HFF-Myc (cell line): ENCODE measurements at regions not wholly inside any gene's neighbourhood (a gene's known extent, or its start where the extent isn't known, plus 50 kb on each side); places are given as distances from the start of the nearest gene placed in this dataset.

Experiments used
- DNase-seq: peaks from one replicate; pipeline ENCODE4 v3.0.0-alpha.2; 2011; ENCODE audit warnings: low read depth; ENCODE audit errors: extremely low read depth
- H3K4me3 ChIP-seq: replicated peaks from 2 replicates; pipeline ENCODE4 v1.5.1; 2011; ENCODE audit warnings: low read depth, mild to moderate bottlenecking, control low read depth, low read length
- TF ChIP-seq, protein P1 (sequence below): IDR thresholded peaks from 2 replicates; pipeline ENCODE4 v1.5.1; 2012; ENCODE audit warnings: mild to moderate bottlenecking, low read depth, low read length, control low read depth; ENCODE audit errors: missing control alignments

DNA sequence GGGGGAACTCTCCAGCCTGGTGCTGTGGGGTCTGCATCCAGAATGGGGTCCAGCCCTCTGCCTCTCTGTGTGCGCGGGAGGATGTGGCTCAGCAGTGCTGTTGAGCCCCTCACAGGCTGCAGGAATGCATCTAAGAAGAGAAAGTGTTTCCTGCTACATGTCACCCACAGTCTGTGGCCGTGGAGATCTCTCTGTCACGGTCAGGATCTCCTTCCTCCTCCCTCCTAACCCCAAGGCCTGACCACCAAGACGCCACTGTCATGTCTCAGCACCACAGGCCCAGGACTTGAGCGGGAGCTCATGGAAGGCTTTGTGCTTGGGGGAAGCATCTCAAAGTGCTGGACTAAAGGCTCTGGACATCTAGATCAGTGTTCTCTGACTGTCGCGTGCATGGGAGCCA is 90.1 kb downstream of the SREK1 start:
- no peak overlapping the region for H3K4me3 ChIP-seq
- no peak for DNase-seq
- TF ChIP-seq, protein P1, sequence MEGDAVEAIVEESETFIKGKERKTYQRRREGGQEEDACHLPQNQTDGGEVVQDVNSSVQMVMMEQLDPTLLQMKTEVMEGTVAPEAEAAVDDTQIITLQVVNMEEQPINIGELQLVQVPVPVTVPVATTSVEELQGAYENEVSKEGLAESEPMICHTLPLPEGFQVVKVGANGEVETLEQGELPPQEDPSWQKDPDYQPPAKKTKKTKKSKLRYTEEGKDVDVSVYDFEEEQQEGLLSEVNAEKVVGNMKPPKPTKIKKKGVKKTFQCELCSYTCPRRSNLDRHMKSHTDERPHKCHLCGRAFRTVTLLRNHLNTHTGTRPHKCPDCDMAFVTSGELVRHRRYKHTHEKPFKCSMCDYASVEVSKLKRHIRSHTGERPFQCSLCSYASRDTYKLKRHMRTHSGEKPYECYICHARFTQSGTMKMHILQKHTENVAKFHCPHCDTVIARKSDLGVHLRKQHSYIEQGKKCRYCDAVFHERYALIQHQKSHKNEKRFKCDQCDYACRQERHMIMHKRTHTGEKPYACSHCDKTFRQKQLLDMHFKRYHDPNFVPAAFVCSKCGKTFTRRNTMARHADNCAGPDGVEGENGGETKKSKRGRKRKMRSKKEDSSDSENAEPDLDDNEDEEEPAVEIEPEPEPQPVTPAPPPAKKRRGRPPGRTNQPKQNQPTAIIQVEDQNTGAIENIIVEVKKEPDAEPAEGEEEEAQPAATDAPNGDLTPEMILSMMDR = no peak

DNA sequence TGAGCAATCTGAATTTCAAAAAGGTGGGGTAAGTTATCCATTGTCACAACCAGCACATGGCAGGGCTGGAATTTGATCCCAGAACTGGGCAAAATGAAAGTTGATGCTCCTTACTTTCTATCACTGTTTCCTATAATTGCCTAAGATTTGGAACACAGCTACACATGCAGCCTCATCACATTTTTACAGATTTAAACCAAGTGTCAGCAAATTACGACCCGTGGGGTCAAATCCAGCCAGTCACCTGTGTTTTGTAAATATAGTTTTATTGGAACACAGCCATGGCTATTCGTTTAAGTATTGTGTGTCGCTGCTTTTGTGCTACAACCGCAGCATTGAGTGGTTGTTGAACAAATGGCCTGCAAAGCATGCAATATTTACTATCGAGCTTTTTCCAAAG is 94.3 kb downstream of the SREK1 start:
- TF ChIP-seq, protein P1 = no peak
- no peak for DNase-seq
- H3K4me3 ChIP-seq = no peak overlapping the region

DNA sequence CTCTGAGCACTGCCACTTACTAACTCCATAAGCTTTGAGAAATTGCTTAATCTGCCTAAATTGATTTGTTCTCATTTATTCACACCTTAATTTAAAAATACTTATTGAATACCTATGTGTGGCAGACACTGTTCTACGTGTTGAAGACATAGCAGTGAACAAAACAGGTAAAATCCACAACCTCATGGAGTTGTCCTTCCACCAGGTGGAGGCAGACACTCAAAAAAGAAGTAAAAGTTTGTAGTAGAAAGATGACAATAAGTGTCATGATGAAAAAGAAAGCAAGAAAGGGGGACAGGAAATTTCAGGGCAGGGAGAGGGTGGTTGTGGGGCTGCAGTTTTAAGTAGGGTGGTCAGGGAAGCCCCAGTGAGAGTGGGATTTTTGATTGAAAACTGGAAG is 94.9 kb downstream of the SREK1 start:
- H3K4me3 ChIP-seq = no peak overlapping the region
- DNase-seq = no peak
- TF ChIP-seq, protein P1 = no peak

DNA sequence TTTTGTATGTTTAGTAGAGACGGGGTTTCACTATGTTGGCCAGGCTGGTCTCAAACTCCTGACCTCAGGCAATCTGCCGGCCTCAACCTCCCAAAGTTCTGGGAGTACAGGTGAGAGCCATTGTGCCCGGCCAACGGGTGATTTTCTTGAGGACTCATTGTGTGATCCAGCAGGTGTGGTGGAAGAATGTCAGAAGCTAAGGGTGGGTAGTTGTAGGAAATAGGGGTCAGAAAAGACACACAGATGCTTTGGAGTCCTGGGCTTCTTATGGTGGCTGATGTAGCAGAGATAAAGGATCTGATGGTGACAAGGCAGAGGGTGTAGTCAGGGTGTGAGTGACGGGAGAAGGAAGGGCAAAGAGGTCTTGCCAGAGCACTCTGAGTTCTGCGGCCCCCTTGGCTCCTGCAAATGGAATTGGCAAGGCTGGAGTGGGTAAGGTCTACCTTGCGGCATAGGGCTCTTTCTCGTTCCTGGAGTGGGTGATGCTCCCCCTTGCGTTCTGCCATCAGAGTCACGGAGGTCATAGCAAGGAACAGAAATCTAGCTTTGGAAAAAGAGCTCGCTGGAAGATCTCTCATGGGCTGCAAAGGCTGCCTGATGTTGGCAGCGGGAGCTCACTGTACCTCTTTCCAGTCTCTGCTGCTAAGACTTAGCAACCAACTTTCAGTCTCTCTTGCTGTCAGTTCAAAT is 97.2 kb downstream of the SREK1 start:
- no peak for DNase-seq
- TF ChIP-seq, protein P1 = no peak
- no peak overlapping the region for H3K4me3 ChIP-seq

DNA sequence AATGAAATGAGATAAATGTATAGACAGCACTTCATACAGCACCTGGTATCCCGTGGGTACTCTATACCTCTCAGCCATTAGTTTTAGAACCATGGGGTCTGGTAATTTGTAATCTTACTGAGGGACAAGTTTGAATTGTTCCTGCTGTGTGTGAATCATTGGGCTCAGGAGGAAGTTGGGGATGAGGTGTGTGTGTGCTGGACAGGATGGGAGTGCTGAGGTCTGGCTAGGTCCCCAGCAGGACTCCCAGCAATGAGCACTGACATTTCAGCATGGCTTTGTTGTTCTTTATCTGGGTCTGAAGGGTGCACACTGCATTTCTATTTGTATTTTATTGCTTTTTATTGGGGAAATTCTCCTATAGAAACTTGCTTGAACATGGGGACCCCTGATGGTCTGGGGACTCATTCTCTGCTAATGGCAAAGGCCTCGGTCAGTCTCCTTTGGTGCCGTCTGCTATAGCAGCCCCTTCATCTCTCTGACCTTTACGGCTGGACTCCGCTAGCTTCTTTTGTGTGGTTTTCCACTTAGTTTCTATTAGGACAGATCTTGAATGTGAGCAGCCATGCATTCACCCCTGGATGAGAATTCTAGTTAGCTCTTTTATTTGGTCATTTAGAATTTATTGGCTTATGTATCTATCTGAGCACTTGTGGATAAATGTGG is 98.1 kb downstream of the SREK1 start:
- no peak for DNase-seq
- H3K4me3 ChIP-seq = no peak overlapping the region
- TF ChIP-seq, protein P1 = no peak

DNA sequence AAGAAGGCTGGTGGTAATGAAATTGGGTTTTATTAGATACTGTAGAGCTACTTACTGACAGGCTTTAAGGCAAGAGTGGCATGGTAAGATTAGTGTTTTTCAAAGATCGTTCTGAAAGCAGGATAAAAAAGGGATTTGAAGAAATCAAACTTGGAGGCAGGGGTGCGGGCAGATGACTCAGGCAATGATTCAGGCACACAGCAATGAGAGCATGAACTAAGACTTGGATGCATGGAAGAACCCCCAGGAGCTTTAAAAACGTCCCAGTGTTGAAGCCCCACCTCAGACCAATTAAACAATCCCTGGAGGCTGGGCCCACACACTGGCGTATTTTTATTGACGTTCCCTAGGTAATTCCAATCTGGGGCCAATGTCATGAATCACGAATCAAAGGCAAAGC is 102.5 kb downstream of the SREK1 start:
- H3K4me3 ChIP-seq = no peak overlapping the region
- no peak for DNase-seq
- TF ChIP-seq, protein P1 = no peak
